OCI-LY7 (cell line): ENCODE measurements at regions not wholly inside any gene's neighbourhood (a gene's known extent, or its start where the extent isn't known, plus 50 kb on each side); places are given as distances from the start of the nearest gene placed in this dataset.
A peak's percentile ranks its signal among the peaks of the same experiment; 100 is the strongest.
"Not testable (repeated sequence)": the region's sequence is repeated elsewhere in the genome, so short reads cannot be mapped to it uniquely, and the experiment has no call there.

Experiments
- BruUV-seq: library from RNA; stranded (reverse); fragments of 400-500 nt; replicated peaks from 2 replicates; lab custom pipeline; 2021; lab: Mats Ljungman, UMichigan
- CTCF ChIA-PET: fragments of 300-600 bp; sonication (Branson Sonifier 250); formaldehyde crosslinking; loops from one replicate; lab custom pipeline; 2022; ENCODE audit warnings: antibody characterized with exemption; ENCODE audit not compliant: unreplicated experiment; lab: Charles Lee
- POLR2A ChIA-PET: fragments of 300-600 bp; sonication (Branson Sonifier 250); formaldehyde crosslinking; loops from one replicate; lab custom pipeline; 2022; ENCODE audit warnings: antibody characterized with exemption; lab: Charles Lee
- DNase-seq: peaks from one replicate; pipeline ENCODE4 v3.0.0-alpha.2; 2015; ENCODE audit warnings: low spot score
- H2AFZ ChIP-seq: fragments of 200-600 bp; sonication (generic), shearing (Covaris generic); 2 replicates; pipeline ENCODE4 v1.6.1; 2014; ENCODE audit warnings: mild to moderate bottlenecking, antibody characterized with exemption, low read length, moderate library complexity
- H3K27ac ChIP-seq: fragments of 200-600 bp; sonication (generic); 2 replicates; pipeline ENCODE4 v1.5.1; 2014; ENCODE audit warnings: mixed run types, low read depth, mild to moderate bottlenecking, moderate library complexity, low read length, inconsistent platforms; ENCODE audit not compliant: poor library complexity, severe bottlenecking
- H3K36me3 ChIP-seq: fragments of 200-600 bp; sonication (generic); 2 replicates; pipeline ENCODE4 v1.6.1; 2014; ENCODE audit warnings: mild to moderate bottlenecking, antibody characterized with exemption, low read length, moderate library complexity, mixed read lengths; ENCODE audit not compliant: insufficient read depth
- H3K4me1 ChIP-seq: fragments of 200-600 bp; sonication (generic); 2 replicates; pipeline ENCODE4 v1.5.1; 2014; ENCODE audit warnings: mild to moderate bottlenecking, low read length; ENCODE audit not compliant: insufficient read depth, poor library complexity, severe bottlenecking
- H3K4me2 ChIP-seq: fragments of 200-600 bp; sonication (generic); 2 replicates; pipeline ENCODE4 v1.6.1; 2014; ENCODE audit warnings: mild to moderate bottlenecking, low read length
- H3K4me3 ChIP-seq: fragments of 200-600 bp; sonication (generic); 2 replicates; pipeline ENCODE4 v1.5.1; 2014; ENCODE audit warnings: mild to moderate bottlenecking, low read depth, low read length; ENCODE audit not compliant: poor library complexity, severe bottlenecking
- H3K79me2 ChIP-seq: fragments of 200-600 bp; sonication (generic); 2 replicates; pipeline ENCODE4 v1.6.1; 2016; ENCODE audit warnings: low read depth, mild to moderate bottlenecking, low read length, moderate library complexity, mixed read lengths; ENCODE audit not compliant: insufficient read depth
- H3K9me2 ChIP-seq: fragments of 200-600 bp; sonication (generic); 2 replicates; pipeline ENCODE4 v1.6.1; 2016; ENCODE audit warnings: mild to moderate bottlenecking, low read length, mixed read lengths; ENCODE audit not compliant: insufficient read depth
- H3K9me3 ChIP-seq: fragments of 200-600 bp; sonication (generic); 2 replicates; pipeline ENCODE4 v1.6.1; 2014; ENCODE audit warnings: mild to moderate bottlenecking, mixed run types, low read length, mixed read lengths
- H4K20me1 ChIP-seq: fragments of 200-600 bp; sonication (generic); 2 replicates; pipeline ENCODE4 v1.6.1; 2014; ENCODE audit warnings: mild to moderate bottlenecking, antibody characterized with exemption, low read length, moderate library complexity, mixed read lengths; ENCODE audit not compliant: insufficient read depth
- intact Hi-C: fragments of 100-400 bp; cut with micrococcal nuclease; formaldehyde crosslinking; loops from one replicate; pipeline ENCODE4 v1.10.0; 2022; ENCODE audit not compliant: unreplicated experiment

DNA sequence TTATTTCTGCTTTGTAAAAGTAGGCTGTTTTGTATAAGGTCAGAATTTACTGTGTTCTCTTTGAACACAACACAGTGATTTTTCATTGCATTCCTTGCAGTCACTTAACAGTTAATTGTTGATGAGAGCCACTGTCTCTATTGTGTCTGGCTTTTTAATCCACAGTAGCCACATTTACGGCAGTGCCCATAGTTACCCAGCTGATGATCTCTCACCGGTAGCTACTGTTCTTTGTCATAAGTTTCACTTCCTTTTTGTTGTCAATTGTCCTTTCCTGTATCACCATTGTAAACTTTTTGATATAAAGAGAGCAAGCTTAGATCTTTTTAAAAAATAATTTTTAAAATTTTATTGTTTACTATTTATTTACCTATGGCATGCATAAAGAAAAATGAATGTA is 669.2 kb downstream of the PRIM2 start:
- Histone ChIP-seq H2AFZ (peak overlapping the region; percentile 58; the same call in 1 of the 2 replicates), H3K4me2 (peak overlapping the region; percentile 51)
- DNase-seq, result peak; percentile 62
- CTCF ChIA-PET, H3K36me3 ChIP-seq, POLR2A ChIA-PET, H4K20me1 ChIP-seq, BruUV-seq, intact Hi-C loops, H3K9me3 ChIP-seq, H3K27ac ChIP-seq, H3K4me3 ChIP-seq, H3K4me1 ChIP-seq, H3K9me2 ChIP-seq, H3K79me2 ChIP-seq: not testable (repeated sequence)

DNA sequence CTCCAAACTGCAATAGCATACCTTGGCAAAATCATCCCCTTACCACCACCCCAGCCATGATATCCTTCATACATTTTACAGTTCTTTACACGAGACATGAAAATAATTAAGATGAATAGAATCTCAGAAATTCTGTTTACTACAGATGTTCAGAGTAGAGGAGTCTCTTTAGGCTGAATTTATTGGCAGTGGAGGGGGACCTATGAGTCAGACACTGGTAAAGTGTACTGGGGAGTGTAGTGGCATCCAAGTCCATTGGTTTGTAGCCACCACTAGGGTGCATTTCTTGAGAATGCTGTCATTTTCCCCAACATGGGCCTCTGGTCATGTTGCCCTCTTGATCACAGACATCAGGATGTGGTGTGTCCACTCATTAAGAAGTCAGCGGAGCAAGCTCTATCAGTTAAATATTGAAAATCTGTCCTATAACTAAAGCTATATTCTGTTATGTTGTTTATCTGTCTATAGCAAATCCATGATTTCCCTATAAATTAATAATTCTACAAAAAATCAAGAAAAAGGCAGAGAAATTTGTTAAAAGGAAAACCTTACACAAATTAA is 672.2 kb downstream of the PRIM2 start:
- H3K4me2 ChIP-seq, H3K4me3 ChIP-seq, H3K9me2 ChIP-seq, H3K79me2 ChIP-seq, H3K9me3 ChIP-seq, H3K4me1 ChIP-seq, CTCF ChIA-PET, BruUV-seq, H4K20me1 ChIP-seq, H2AFZ ChIP-seq, H3K36me3 ChIP-seq, DNase-seq, H3K27ac ChIP-seq, intact Hi-C loops, POLR2A ChIA-PET: not testable (repeated sequence)

DNA sequence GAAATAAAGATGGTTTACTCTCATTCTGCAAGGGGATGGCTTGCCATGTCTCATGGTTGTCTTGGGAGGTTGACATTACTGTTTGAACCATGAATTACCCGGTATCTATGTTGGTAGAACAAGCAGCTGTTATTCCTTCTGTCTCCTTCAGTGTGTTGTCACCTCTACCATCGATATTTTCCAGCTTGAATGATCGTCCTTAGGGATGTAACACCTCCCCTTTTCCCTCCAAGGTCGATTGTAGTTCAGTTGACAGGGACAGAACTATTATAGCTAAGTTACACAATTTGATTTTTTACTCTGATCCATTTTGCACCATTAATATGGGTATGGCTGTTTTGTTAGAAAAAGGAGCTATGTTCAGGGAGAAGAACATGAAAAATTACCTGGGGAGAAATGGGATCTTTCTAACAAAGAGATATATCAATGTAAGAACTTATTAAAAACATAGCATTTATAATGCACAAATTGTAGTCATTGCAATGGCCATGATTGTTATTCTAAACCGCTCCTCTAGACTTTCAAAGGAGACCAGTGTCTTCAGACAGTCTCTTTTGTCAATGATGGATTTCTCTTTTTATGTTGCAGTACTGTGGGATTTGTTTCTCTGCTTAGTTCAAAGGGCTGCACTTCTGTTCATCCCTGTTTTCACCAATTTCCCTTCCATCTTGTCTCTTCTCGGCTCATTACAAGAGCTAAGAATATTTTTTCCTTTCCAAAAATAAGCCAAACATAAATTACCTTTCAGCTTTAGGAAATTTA is 681.6 kb downstream of the PRIM2 start:
- H3K79me2 ChIP-seq, H3K4me2 ChIP-seq, H3K36me3 ChIP-seq, H3K4me1 ChIP-seq, BruUV-seq, H3K27ac ChIP-seq, CTCF ChIA-PET, H3K9me2 ChIP-seq, DNase-seq, H3K9me3 ChIP-seq, H2AFZ ChIP-seq, H4K20me1 ChIP-seq, POLR2A ChIA-PET, H3K4me3 ChIP-seq, intact Hi-C loops: not testable (repeated sequence)

DNA sequence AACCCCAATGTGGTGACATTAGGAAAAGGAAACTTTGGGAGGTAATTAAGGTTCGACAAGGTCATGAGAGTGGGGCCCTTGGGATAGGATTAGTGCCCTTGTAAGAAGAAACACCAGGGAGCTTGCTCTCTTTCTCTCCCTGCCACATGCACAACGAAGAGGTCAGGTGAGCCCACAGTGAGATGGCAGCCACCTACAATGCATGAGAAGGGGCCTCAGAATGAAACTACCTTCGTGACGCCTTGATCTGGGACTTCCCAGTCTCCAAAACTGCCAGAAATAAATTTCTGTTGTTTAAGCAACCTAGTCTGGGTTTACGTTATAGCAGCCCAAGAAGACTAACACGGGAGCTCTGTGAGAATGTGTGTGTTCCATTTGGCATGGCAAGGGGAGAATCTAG is 682.8 kb downstream of the PRIM2 start:
- H3K9me3 ChIP-seq, intact Hi-C loops, POLR2A ChIA-PET, DNase-seq, H3K79me2 ChIP-seq, H2AFZ ChIP-seq, BruUV-seq, H3K27ac ChIP-seq, H3K4me3 ChIP-seq, H3K4me2 ChIP-seq, H3K9me2 ChIP-seq, H4K20me1 ChIP-seq, CTCF ChIA-PET, H3K4me1 ChIP-seq, H3K36me3 ChIP-seq: not testable (repeated sequence)
